Left lung (tissue), 4 donors: ENCODE measurements at regions not wholly inside any gene's neighbourhood (a gene's known extent, or its start where the extent isn't known, plus 50 kb on each side); places are given as distances from the start of the nearest gene placed in this dataset.

Experiments used
- ATAC-seq: fragments of 200-7000 bp; cut with Tn5 transposase; one replicate; pipeline ENCODE4 v1.9.1; 2020; ENCODE audit warnings: moderate library complexity
- DNase-seq, 4 donors: peaks; one replicate each; pipeline ENCODE4 v3.0.0-alpha.2; 2013 to 2020
- H3K27ac ChIP-seq, 2 donors: fragments of 200-600 bp; sonication (generic) in 1 of 2; one replicate each; pipeline versions ENCODE4 v1.5.0 to v1.8.0; 2020 to 2021
- H3K27me3 ChIP-seq, 2 donors: fragments of 200-600 bp; sonication (generic) in 1 of 2; one replicate each; pipeline versions ENCODE4 v1.5.0 to v1.8.0; 2020 to 2021
- H3K36me3 ChIP-seq, 2 donors: fragments of 200-600 bp; sonication (generic) in 1 of 2; one replicate each; pipeline versions ENCODE4 v1.5.0 to v1.8.0; 2020 to 2021
- H3K4me1 ChIP-seq, 2 donors: fragments of 200-600 bp; one replicate each; pipeline ENCODE4 v1.8.0; 2021
- H3K4me3 ChIP-seq, 2 donors: fragments of 200-600 bp; sonication (generic) in 1 of 2; one replicate each; pipeline versions ENCODE4 v1.5.0 to v1.8.0; 2020 to 2021; ENCODE audit warnings: mild to moderate bottlenecking in 1 of 2
- H3K9me3 ChIP-seq, 2 donors: fragments of 200-600 bp; sonication (generic) in 1 of 2; one replicate each; pipeline versions ENCODE4 v1.5.0 to v1.8.0; 2020 to 2021
- CTCF ChIP-seq, 2 donors: fragments of 200-600 bp; sonication (generic) in 1 of 2; IDR thresholded peaks; one replicate each; pipeline versions ENCODE4 v1.5.0 to v1.8.0; 2021; ENCODE audit warnings: antibody characterized with exemption in 2 of 2
- intact Hi-C, 2 donors: fragments of 100-400 bp; cut with DNase I; formaldehyde crosslinking; loops; one replicate each; pipeline versions ENCODE4 v1.11.2 to v1.14.2; 2022
- donor health status: DM: no; HTN: yes; CAD: no.
- donor health status: DM: no; HTN: no; CAD: no.

GRCh38 chr11:25924586-25924985 lies 407.3 kb upstream of the ANO3 start:
- H3K9me3 ChIP-seq = peaks cover 0 to 13% of the 10 kb centered on the region in 2 donors
- no peaks in the 10 kb centered on the region for H3K36me3 ChIP-seq
- TF ChIP-seq CTCF (IDR thresholded peaks at IDR 0.05) = no peak
- H3K4me1 ChIP-seq = no peaks in the 10 kb centered on the region
- intact Hi-C loops = no loop called here
- DNase-seq (no peak), ATAC-seq (no peak)
- H3K4me3 ChIP-seq = no peak overlapping the region
- no peak overlapping the region for H3K27ac ChIP-seq
- H3K27me3 ChIP-seq = no peaks in the 10 kb centered on the region

DNA sequence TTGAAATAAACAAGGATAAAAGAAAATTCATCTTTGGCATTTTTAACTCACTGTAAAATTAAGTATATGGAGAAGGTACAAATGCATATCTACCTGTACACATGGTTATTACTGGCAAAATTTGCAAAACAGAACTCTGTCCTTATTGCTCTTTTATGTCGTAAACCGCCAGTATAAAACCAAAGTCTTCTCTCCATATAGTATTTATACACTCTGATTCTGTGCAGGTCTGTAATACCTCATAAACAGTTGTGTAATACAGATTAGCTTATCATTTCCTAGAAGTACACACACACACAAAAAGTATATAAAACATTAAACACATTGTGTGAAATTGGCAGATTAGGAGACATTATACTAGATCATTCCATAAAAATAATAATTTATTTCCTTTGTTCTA lies 406.6 kb upstream of the ANO3 start:
- Histone ChIP-seq H3K27me3 (no peaks in the 10 kb centered on the region), H3K27ac (no peak overlapping the region), H3K4me3 (no peak overlapping the region), H3K36me3 (no peaks in the 10 kb centered on the region), H3K9me3 (peaks cover 0 to 13% of the 10 kb centered on the region in 2 donors), H3K4me1 (no peaks in the 10 kb centered on the region)
- ATAC-seq (no peak), DNase-seq (no peak)
- intact Hi-C loops = no loop called here
- no peak for TF ChIP-seq CTCF (IDR thresholded peaks at IDR 0.05)

- no peak for DNase-seq
- no peak for TF ChIP-seq CTCF (IDR thresholded peaks at IDR 0.05)
- no peak overlapping the region for H3K27ac ChIP-seq
Measured at GRCh38 chr11:25927411-25927953, 404.4 kb upstream of the ANO3 start.

GRCh38 chr11:25928076-25928475 lies 403.9 kb upstream of the ANO3 start:
- TF ChIP-seq CTCF (IDR thresholded peaks at IDR 0.05) = no peak
- intact Hi-C loops = no loop called here
- ATAC-seq = no peak
- no peaks in the 10 kb centered on the region for H3K27me3 ChIP-seq
- peaks cover 0 to 4% of the 10 kb centered on the region in 2 donors for H3K9me3 ChIP-seq
- no peaks in the 10 kb centered on the region for H3K36me3 ChIP-seq
- H3K4me1 ChIP-seq = no peaks in the 10 kb centered on the region
- peak in 2 of 4 donors; percentile 33 to 64 for DNase-seq
- no peak overlapping the region for H3K4me3 ChIP-seq
- no peak overlapping the region for H3K27ac ChIP-seq

More at GRCh38 chr11:25927411-25927953, 404.4 kb upstream of the ANO3 start:
- intact Hi-C loops = no loop called here
- H3K36me3 ChIP-seq = no peaks in the 10 kb centered on the region
- peaks cover 0 to 4% of the 10 kb centered on the region in 2 donors for H3K9me3 ChIP-seq
- H3K27me3 ChIP-seq = no peaks in the 10 kb centered on the region
- no peak overlapping the region for H3K4me3 ChIP-seq
- H3K4me1 ChIP-seq = no peaks in the 10 kb centered on the region
- ATAC-seq = no peak

- ATAC-seq (no peak), DNase-seq (no peak)
- Histone ChIP-seq H3K36me3 (no peaks in the 10 kb centered on the region), H3K27me3 (no peaks in the 10 kb centered on the region), H3K27ac (no peak overlapping the region), H3K4me3 (no peak overlapping the region), H3K9me3 (no peaks in the 10 kb centered on the region), H3K4me1 (no peaks in the 10 kb centered on the region)
- TF ChIP-seq CTCF (IDR thresholded peaks at IDR 0.05) = no peak
- intact Hi-C loops = no loop called here
Measured at GRCh38 chr11:25938952-25939351, 393.0 kb upstream of the ANO3 start.
